GM21717 (cell line): ENCODE measurements at regions not wholly inside any gene's neighbourhood (a gene's known extent, or its start where the extent isn't known, plus 50 kb on each side); places are given as distances from the start of the nearest gene placed in this dataset.

Experiments
- ATAC-seq: cut with Tn5 transposase; IDR thresholded peaks from one replicate; pipeline ENCODE4 v1.9.1; 2021; ENCODE audit warnings: mild to moderate bottlenecking, moderate library complexity; ENCODE audit not compliant: unreplicated experiment

GRCh38 chr11:11045156-11045930 is 187.5 kb upstream of the ZBED5 start:
- ATAC-seq: no peak

GRCh38 chr11:11044137-11044855 is 186.4 kb upstream of the ZBED5 start:
- no peak for ATAC-seq

GRCh38 chr11:11043721-11044120 is 185.9 kb upstream of the ZBED5 start:
- no peak for ATAC-seq

- no peak for ATAC-seq
Observed at GRCh38 chr11:11039208-11039965, 181.5 kb upstream of the ZBED5 start.

GRCh38 chr11:11038782-11039181 is 180.9 kb upstream of the ZBED5 start:
- no peak for ATAC-seq

GRCh38 chr11:11038352-11038751 is 180.5 kb upstream of the ZBED5 start:
- no peak for ATAC-seq

- no peak for ATAC-seq
Observed at GRCh38 chr11:11036848-11037732, 179.2 kb upstream of the ZBED5 start.

GRCh38 chr11:11036185-11036847 is 178.5 kb upstream of the ZBED5 start:
- no peak for ATAC-seq

GRCh38 chr11:11035331-11035730 is 177.5 kb upstream of the ZBED5 start:
- ATAC-seq: no peak

GRCh38 chr11:11034476-11034875 is 176.6 kb upstream of the ZBED5 start:
- no peak for ATAC-seq

- no peak for ATAC-seq
Observed at GRCh38 chr11:11032066-11032465, 174.2 kb upstream of the ZBED5 start.

GRCh38 chr11:11029027-11029426 is 171.2 kb upstream of the ZBED5 start:
- ATAC-seq: no peak

- ATAC-seq: no peak
Observed at GRCh38 chr11:11028017-11028692, 170.3 kb upstream of the ZBED5 start.

- ATAC-seq: no peak
Observed at GRCh38 chr11:11027288-11027687, 169.4 kb upstream of the ZBED5 start.

GRCh38 chr11:11025087-11025486 is 167.2 kb upstream of the ZBED5 start:
- ATAC-seq: no peak

- no peak for ATAC-seq
Observed at GRCh38 chr11:11022125-11022730, 164.4 kb upstream of the ZBED5 start.

GRCh38 chr11:11021563-11021962 is 163.7 kb upstream of the ZBED5 start:
- no peak for ATAC-seq

- ATAC-seq: no peak
Observed at GRCh38 chr11:11020747-11021149, 162.9 kb upstream of the ZBED5 start.

GRCh38 chr11:11020219-11020726 is 162.4 kb upstream of the ZBED5 start:
- no peak for ATAC-seq
